HEK293T (cell line): ENCODE measurements at regions not wholly inside any gene's neighbourhood (a gene's known extent, or its start where the extent isn't known, plus 50 kb on each side); places are given as distances from the start of the nearest gene placed in this dataset.

Source experiments
- HDGF ChIP-seq: fragments of 450-650 bp; IDR thresholded peaks from 2 replicates; pipeline ENCODE4 v1.6.1; 2017; ENCODE audit warnings: antibody characterized with exemption, borderline replicate concordance
- SP1 ChIP-seq: fragments of 450-650 bp; IDR thresholded peaks from 2 replicates; pipeline ENCODE4 v1.6.1; 2017

- TF ChIP-seq HDGF (no peak), SP1 (no peak)
Measured at GRCh38 chr10:3528271-3528670, 256.7 kb downstream of the KLF6 start.
